ENCODE measurements at regions not wholly inside any gene's neighbourhood (a gene's known extent, or its start where the extent isn't known, plus 50 kb on each side); places are given as distances from the start of the nearest gene placed in this dataset.

DNA sequence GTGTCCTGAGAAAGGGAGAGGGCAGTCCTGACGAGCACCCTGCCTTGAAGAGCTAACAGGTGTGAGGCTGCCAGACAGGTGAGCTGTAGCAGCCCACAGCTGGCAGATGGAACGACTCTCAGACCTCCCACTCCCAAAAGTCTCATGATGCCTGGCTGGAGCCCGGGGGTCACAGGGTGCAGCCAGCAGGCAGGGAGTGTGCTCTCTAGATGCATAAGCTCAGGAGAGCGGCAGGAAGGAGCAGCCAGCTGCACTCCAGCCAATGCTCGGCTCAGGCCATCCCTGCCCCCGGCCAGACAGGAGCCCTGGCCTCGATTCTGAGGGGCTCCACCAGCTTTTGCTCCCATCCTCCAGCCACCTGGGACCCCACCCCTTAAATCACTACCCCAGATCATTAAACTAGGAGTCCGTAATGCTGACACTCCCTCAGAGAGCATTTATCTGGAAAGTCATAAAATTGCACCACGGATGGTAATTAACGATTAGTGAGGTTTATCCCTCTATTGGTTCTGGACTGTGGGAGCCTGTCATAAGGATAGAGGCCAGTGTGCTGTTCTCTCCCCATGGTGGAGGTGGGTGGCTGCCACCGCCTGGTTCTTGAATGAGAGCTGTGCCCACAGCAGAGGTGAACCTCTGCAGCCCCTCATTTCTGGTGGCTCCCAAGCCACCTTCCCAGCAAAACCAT lies 63.5 kb upstream of the ZMIZ1 start:
- no peak overlapping the region for H3K9ac ChIP-seq (ENCODE audit: low read depth in 1 of 2, low read length in 2 of 2)

DNA sequence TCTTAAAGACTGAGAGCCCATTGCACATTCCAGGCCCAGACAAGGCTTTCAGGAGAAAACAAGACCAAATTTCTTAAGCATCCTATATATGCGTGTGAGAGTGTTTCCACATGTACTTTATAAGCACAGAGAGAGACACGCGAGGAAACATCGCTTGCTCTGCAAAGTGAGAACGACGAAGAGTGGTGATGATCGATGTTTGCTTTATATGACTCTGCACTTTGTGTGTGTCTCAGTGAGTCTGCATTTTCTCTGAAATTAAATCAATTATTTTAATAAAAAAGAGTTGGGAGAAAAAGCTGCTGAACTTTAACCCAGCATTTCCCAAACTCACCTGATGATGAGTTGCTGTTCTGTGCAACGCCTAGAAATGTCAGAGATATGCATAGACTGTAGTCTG lies 61.7 kb upstream of the ZMIZ1 start:
- peaks cover 27 to 32% of the 10 kb centered on the region in 2 donors for H3K4me1 ChIP-seq (ENCODE audit: control insufficient read depth in 1 of 2, insufficient read depth in 2 of 2, low read length in 2 of 2)
- H3K9ac ChIP-seq (ENCODE audit: low read depth in 1 of 2, low read length in 2 of 2): no peak overlapping the region
- no peak overlapping the region for H3K27ac ChIP-seq (ENCODE audit: low read depth, low read length)

More for the DNA sequence above, 63.5 kb upstream of the ZMIZ1 start:
- Histone ChIP-seq H3K4me1 (ENCODE audit: control insufficient read depth in 1 of 2, insufficient read depth in 2 of 2, low read length in 2 of 2) (peaks cover 27 to 32% of the 10 kb centered on the region in 2 donors), H3K27me3 (ENCODE audit: control insufficient read depth in 1 of 2, insufficient read depth in 2 of 2, low read length in 2 of 2) (no peaks in the 10 kb centered on the region), H3K27ac (ENCODE audit: low read depth, low read length) (no peak overlapping the region), H3K9me3 (ENCODE audit: control insufficient read depth in 1 of 2, low read length in 2 of 2) (no peaks in the 10 kb centered on the region), H3K4me3 (ENCODE audit: low read depth in 1 of 2, low read length in 2 of 2) (no peak overlapping the region), H3K36me3 (ENCODE audit: control insufficient read depth in 1 of 2, insufficient read depth in 2 of 2, low read length in 2 of 2) (no peaks in the 10 kb centered on the region)

GRCh38 chr10:79007421-79008319 lies 61.1 kb upstream of the ZMIZ1 start:
- no peak overlapping the region for H3K9ac ChIP-seq (ENCODE audit: low read depth in 1 of 2, low read length in 2 of 2)
- H3K9me3 ChIP-seq (ENCODE audit: control insufficient read depth in 1 of 2, low read length in 2 of 2): no peaks in the 10 kb centered on the region
- no peaks in the 10 kb centered on the region for H3K36me3 ChIP-seq (ENCODE audit: control insufficient read depth in 1 of 2, insufficient read depth in 2 of 2, low read length in 2 of 2)
- H3K4me1 ChIP-seq (ENCODE audit: control insufficient read depth in 1 of 2, insufficient read depth in 2 of 2, low read length in 2 of 2): peaks cover 27 to 32% of the 10 kb centered on the region in 2 donors
- no peaks in the 10 kb centered on the region for H3K27me3 ChIP-seq (ENCODE audit: control insufficient read depth in 1 of 2, insufficient read depth in 2 of 2, low read length in 2 of 2)
- no peak overlapping the region for H3K27ac ChIP-seq (ENCODE audit: low read depth, low read length)
- H3K4me3 ChIP-seq (ENCODE audit: low read depth in 1 of 2, low read length in 2 of 2): no peak overlapping the region

More for the DNA sequence above, 61.7 kb upstream of the ZMIZ1 start:
- Histone ChIP-seq H3K4me3 (ENCODE audit: low read depth in 1 of 2, low read length in 2 of 2) (no peak overlapping the region), H3K9me3 (ENCODE audit: control insufficient read depth in 1 of 2, low read length in 2 of 2) (no peaks in the 10 kb centered on the region), H3K36me3 (ENCODE audit: control insufficient read depth in 1 of 2, insufficient read depth in 2 of 2, low read length in 2 of 2) (no peaks in the 10 kb centered on the region), H3K27me3 (ENCODE audit: control insufficient read depth in 1 of 2, insufficient read depth in 2 of 2, low read length in 2 of 2) (no peaks in the 10 kb centered on the region)

DNA sequence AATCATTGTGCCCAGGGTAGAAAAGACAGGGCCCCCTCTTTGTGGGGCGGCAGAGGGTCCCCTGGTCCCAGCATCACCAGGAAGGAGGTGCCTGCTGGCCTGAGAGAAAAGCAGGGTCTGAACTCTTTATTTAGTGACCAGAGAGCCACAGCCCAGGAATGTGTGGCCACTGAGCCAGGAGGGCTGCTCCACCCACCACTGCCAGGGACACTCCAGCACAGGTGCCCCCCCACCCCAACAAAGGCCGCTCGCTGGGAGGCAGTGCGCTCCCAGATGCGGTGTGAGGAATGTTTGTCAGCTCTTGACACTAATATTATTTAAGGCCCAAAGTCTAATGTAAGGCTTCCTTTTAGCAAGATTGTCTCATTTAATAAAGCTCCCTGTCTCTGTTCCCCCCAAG lies 59.6 kb upstream of the ZMIZ1 start:
- H3K27me3 ChIP-seq (ENCODE audit: control insufficient read depth in 1 of 2, insufficient read depth in 2 of 2, low read length in 2 of 2): no peaks in the 10 kb centered on the region
- H3K27ac ChIP-seq (ENCODE audit: low read depth, low read length): no peak overlapping the region
- peaks cover 20 to 22% of the 10 kb centered on the region in 2 donors for H3K4me1 ChIP-seq (ENCODE audit: control insufficient read depth in 1 of 2, insufficient read depth in 2 of 2, low read length in 2 of 2)
- no peak overlapping the region for H3K4me3 ChIP-seq (ENCODE audit: low read depth in 1 of 2, low read length in 2 of 2)
- H3K9ac ChIP-seq (ENCODE audit: low read depth in 1 of 2, low read length in 2 of 2): no peak overlapping the region
- no peaks in the 10 kb centered on the region for H3K36me3 ChIP-seq (ENCODE audit: control insufficient read depth in 1 of 2, insufficient read depth in 2 of 2, low read length in 2 of 2)
- H3K9me3 ChIP-seq (ENCODE audit: control insufficient read depth in 1 of 2, low read length in 2 of 2): no peaks in the 10 kb centered on the region

GRCh38 chr10:79012567-79012966 lies 56.2 kb upstream of the ZMIZ1 start:
- Histone ChIP-seq H3K4me1 (ENCODE audit: control insufficient read depth in 1 of 2, insufficient read depth in 2 of 2, low read length in 2 of 2) (peaks cover 0 to 6% of the 10 kb centered on the region in 2 donors), H3K9me3 (ENCODE audit: control insufficient read depth in 1 of 2, low read length in 2 of 2) (no peaks in the 10 kb centered on the region), H3K9ac (ENCODE audit: low read depth in 1 of 2, low read length in 2 of 2) (no peak overlapping the region), H3K4me3 (ENCODE audit: low read depth in 1 of 2, low read length in 2 of 2) (no peak overlapping the region), H3K36me3 (ENCODE audit: control insufficient read depth in 1 of 2, insufficient read depth in 2 of 2, low read length in 2 of 2) (no peaks in the 10 kb centered on the region), H3K27ac (ENCODE audit: low read depth, low read length) (no peak overlapping the region), H3K27me3 (ENCODE audit: control insufficient read depth in 1 of 2, insufficient read depth in 2 of 2, low read length in 2 of 2) (no peaks in the 10 kb centered on the region)

DNA sequence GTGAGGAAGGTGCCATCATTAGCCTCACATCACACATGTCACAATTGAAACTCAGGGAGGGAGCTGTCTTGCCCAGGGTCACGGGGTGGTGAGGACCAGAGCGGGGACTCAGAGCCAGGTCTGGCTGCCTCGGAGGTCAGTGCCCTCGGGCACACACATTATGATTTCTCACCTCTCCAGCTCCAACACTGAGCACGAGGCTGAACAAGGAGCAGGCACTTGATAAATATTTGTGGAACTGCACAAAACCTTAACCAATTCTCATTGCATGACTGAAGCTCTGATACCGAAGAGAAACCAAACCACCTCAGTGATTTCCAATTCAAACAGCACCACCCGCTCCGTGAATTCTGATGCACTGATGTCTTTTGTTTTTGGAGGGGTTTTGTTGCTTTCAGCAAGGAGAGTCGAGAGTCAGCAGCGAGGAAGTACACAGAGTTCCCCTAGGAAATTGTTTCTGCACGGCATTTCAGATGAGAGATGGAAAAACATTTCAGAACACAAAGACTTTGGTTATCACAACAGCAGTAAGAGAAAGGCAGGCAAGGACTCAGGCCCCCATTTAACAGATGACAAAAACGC lies 55.3 kb upstream of the ZMIZ1 start:
- no peak overlapping the region for H3K27ac ChIP-seq (ENCODE audit: low read depth, low read length)

DNA sequence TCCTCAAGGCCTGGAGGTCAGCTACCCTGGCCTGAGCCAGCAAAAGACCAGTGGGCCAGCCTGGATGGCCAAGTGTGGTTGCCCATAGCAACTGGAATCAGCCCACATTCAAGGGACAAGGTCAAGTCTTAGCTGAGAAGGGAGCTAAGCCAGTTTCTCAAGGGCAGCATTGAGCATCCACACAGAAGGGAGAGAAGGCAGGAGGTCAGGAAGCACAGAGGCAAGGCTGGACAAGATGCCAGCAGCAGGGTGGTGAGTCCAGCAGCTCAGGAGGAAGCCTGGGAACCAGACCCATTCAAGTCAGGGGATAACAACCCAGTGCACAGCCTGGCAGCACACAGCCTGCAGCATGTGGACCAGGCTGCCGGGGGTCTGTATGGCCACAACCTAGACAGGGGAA lies 54.0 kb upstream of the ZMIZ1 start:
- no peaks in the 10 kb centered on the region for H3K36me3 ChIP-seq (ENCODE audit: control insufficient read depth in 1 of 2, insufficient read depth in 2 of 2, low read length in 2 of 2)
- H3K4me1 ChIP-seq (ENCODE audit: control insufficient read depth in 1 of 2, insufficient read depth in 2 of 2, low read length in 2 of 2): peaks cover 0 to 3% of the 10 kb centered on the region in 2 donors
- H3K9me3 ChIP-seq (ENCODE audit: control insufficient read depth in 1 of 2, low read length in 2 of 2): no peaks in the 10 kb centered on the region
- no peak overlapping the region for H3K27ac ChIP-seq (ENCODE audit: low read depth, low read length)
- no peaks in the 10 kb centered on the region for H3K27me3 ChIP-seq (ENCODE audit: control insufficient read depth in 1 of 2, insufficient read depth in 2 of 2, low read length in 2 of 2)
- no peak overlapping the region for H3K9ac ChIP-seq (ENCODE audit: low read depth in 1 of 2, low read length in 2 of 2)
- H3K4me3 ChIP-seq (ENCODE audit: low read depth in 1 of 2, low read length in 2 of 2): no peak overlapping the region

More for the DNA sequence above, 55.3 kb upstream of the ZMIZ1 start:
- Histone ChIP-seq H3K9me3 (ENCODE audit: control insufficient read depth in 1 of 2, low read length in 2 of 2) (no peaks in the 10 kb centered on the region), H3K4me1 (ENCODE audit: control insufficient read depth in 1 of 2, insufficient read depth in 2 of 2, low read length in 2 of 2) (peaks cover 0 to 3% of the 10 kb centered on the region in 2 donors), H3K9ac (ENCODE audit: low read depth in 1 of 2, low read length in 2 of 2) (no peak overlapping the region), H3K4me3 (ENCODE audit: low read depth in 1 of 2, low read length in 2 of 2) (no peak overlapping the region), H3K27me3 (ENCODE audit: control insufficient read depth in 1 of 2, insufficient read depth in 2 of 2, low read length in 2 of 2) (no peaks in the 10 kb centered on the region), H3K36me3 (ENCODE audit: control insufficient read depth in 1 of 2, insufficient read depth in 2 of 2, low read length in 2 of 2) (no peaks in the 10 kb centered on the region)

- no peaks in the 10 kb centered on the region for H3K9me3 ChIP-seq (ENCODE audit: control insufficient read depth in 1 of 2, low read length in 2 of 2)
- H3K27ac ChIP-seq (ENCODE audit: low read depth, low read length): no peak overlapping the region
- no peak overlapping the region for H3K4me3 ChIP-seq (ENCODE audit: low read depth in 1 of 2, low read length in 2 of 2)
- no peaks in the 10 kb centered on the region for H3K36me3 ChIP-seq (ENCODE audit: control insufficient read depth in 1 of 2, insufficient read depth in 2 of 2, low read length in 2 of 2)
- peaks cover 2 to 14% of the 10 kb centered on the region in 2 donors for H3K4me1 ChIP-seq (ENCODE audit: control insufficient read depth in 1 of 2, insufficient read depth in 2 of 2, low read length in 2 of 2)
- H3K27me3 ChIP-seq (ENCODE audit: control insufficient read depth in 1 of 2, insufficient read depth in 2 of 2, low read length in 2 of 2): no peaks in the 10 kb centered on the region
- H3K9ac ChIP-seq (ENCODE audit: low read depth in 1 of 2, low read length in 2 of 2): no peak overlapping the region
Measured at GRCh38 chr10:79017882-79018520, 50.8 kb upstream of the ZMIZ1 start.

- peaks cover 8 to 20% of the 10 kb centered on the region in 2 donors for H3K4me1 ChIP-seq (ENCODE audit: control insufficient read depth in 1 of 2, insufficient read depth in 2 of 2, low read length in 2 of 2)
- H3K27ac ChIP-seq (ENCODE audit: low read depth, low read length): no peak overlapping the region
- H3K4me3 ChIP-seq (ENCODE audit: low read depth in 1 of 2, low read length in 2 of 2): no peak overlapping the region
- H3K9ac ChIP-seq (ENCODE audit: low read depth in 1 of 2, low read length in 2 of 2): no peak overlapping the region
- H3K9me3 ChIP-seq (ENCODE audit: control insufficient read depth in 1 of 2, low read length in 2 of 2): no peaks in the 10 kb centered on the region
- H3K27me3 ChIP-seq (ENCODE audit: control insufficient read depth in 1 of 2, insufficient read depth in 2 of 2, low read length in 2 of 2): no peaks in the 10 kb centered on the region
- H3K36me3 ChIP-seq (ENCODE audit: control insufficient read depth in 1 of 2, insufficient read depth in 2 of 2, low read length in 2 of 2): no peaks in the 10 kb centered on the region
Measured at GRCh38 chr10:79018521-79019011, 50.2 kb upstream of the ZMIZ1 start.
